H1 (cell line): ENCODE measurements at regions not wholly inside any gene's neighbourhood (a gene's known extent, or its start where the extent isn't known, plus 50 kb on each side); places are given as distances from the start of the nearest gene placed in this dataset.

Experiments used
- CTCF ChIA-PET: fragments of 300-600 bp; sonication (Branson Sonifier 250); formaldehyde crosslinking; loops from one replicate; lab custom pipeline; 2021; ENCODE audit not compliant: partially characterized antibody; lab: Charles Lee
- POLR2A ChIA-PET: fragments of 300-600 bp; sonication (Branson Sonifier 250); formaldehyde crosslinking; loops from one replicate; lab custom pipeline; 2021; ENCODE audit warnings: inconsistent platforms; ENCODE audit not compliant: partially characterized antibody; lab: Charles Lee
- DNase-seq, 2 experiments: peaks; one replicate each; pipeline versions ENCODE4 v3.0.0 to v3.0.0-alpha.2; 2010 to 2022; ENCODE audit warnings: low spot score in 2 of 2, low read depth in 1 of 2, mixed read lengths in 1 of 2
- FAIRE-seq: peaks from 2 replicates; lab custom pipeline; 2011; peaks lifted over from hg19 to GRCh38; lab: Jason Lieb, UNC
- H2AFZ ChIP-seq: 2 replicates; pipeline ENCODE4 v1.8.1; 2012; ENCODE audit warnings: low read length, inconsistent platforms
- H2AK5ac ChIP-seq: 2 replicates; pipeline ENCODE4 v1.6.1; 2013; ENCODE audit warnings: low read depth, low read length
- H2BK120ac ChIP-seq: replicated peaks from 2 replicates; pipeline ENCODE3; 2013; ENCODE audit warnings: low read depth, low read length, inconsistent platforms
- H2BK12ac ChIP-seq: 2 replicates; pipeline ENCODE4 v1.6.1; 2013; ENCODE audit warnings: low read depth, low read length
- H2BK15ac ChIP-seq: 2 replicates; pipeline ENCODE4 v1.6.1; 2013; ENCODE audit warnings: low read length
- H2BK20ac ChIP-seq: 2 replicates; pipeline ENCODE4 v1.6.1; 2013; ENCODE audit warnings: low read length
- H2BK5ac ChIP-seq: 2 replicates; pipeline ENCODE4 v1.6.1; 2013; ENCODE audit warnings: low read depth, low read length
- H3K14ac ChIP-seq: 2 replicates; pipeline ENCODE4 v1.6.1; 2013; ENCODE audit warnings: inconsistent platforms; ENCODE audit not compliant: insufficient read length
- H3K18ac ChIP-seq: 2 replicates; pipeline ENCODE4 v1.6.1; 2013; ENCODE audit warnings: low read length; ENCODE audit errors: extremely low read depth
- H3K23ac ChIP-seq: 2 replicates; pipeline ENCODE4 v1.6.1; 2013; ENCODE audit warnings: inconsistent platforms; ENCODE audit not compliant: insufficient read length
- H3K23me2 ChIP-seq: 2 replicates; pipeline ENCODE4 v1.6.1; 2013; ENCODE audit warnings: low read depth, low read length
- H3K27ac ChIP-seq: 2 replicates; pipeline ENCODE4 v1.6.1; 2011; ENCODE audit warnings: low read depth, low read length, inconsistent platforms
- H3K27me3 ChIP-seq, 4 experiments: replicated peaks in 1 of 4; 1 replicate in 1 of 4; 2 replicates in 3 of 4; pipeline versions ENCODE4 v1.6.1 to v1.8.1; 2011 to 2013; ENCODE audit warnings: low read length in 3 of 4, mild to moderate bottlenecking in 3 of 4, inconsistent platforms in 2 of 4, mixed read lengths in 2 of 4, moderate library complexity in 1 of 4; ENCODE audit not compliant: control insufficient read depth in 3 of 4, insufficient read depth in 3 of 4; ENCODE audit errors: extremely low read depth in 1 of 4
- H3K36me3 ChIP-seq, 4 experiments: 2 replicates each; pipeline versions ENCODE4 v1.6.1 to v1.8.1; 2011 to 2013; ENCODE audit warnings: mild to moderate bottlenecking in 4 of 4, low read length in 3 of 4, moderate library complexity in 2 of 4, control low read depth in 1 of 4, inconsistent platforms in 1 of 4; ENCODE audit not compliant: insufficient read depth in 4 of 4, control insufficient read depth in 2 of 4
- H3K4ac ChIP-seq: replicated peaks from 2 replicates; pipeline ENCODE3; 2013; ENCODE audit warnings: low read length, low read depth, mixed read lengths, inconsistent platforms; ENCODE audit not compliant: insufficient read length
- H3K4me1 ChIP-seq, 4 experiments: replicated peaks in 1 of 4; 1 replicate in 1 of 4; 2 replicates in 3 of 4; pipeline versions ENCODE4 v1.6.1 to v1.8.1; 2011 to 2013; ENCODE audit warnings: low read length in 3 of 4, inconsistent platforms in 2 of 4, mixed read lengths in 1 of 4; ENCODE audit not compliant: insufficient read depth in 4 of 4, control insufficient read depth in 3 of 4
- H3K4me2 ChIP-seq, 2 experiments: 2 replicates each; pipeline versions ENCODE4 v1.6.1 to v1.8.1; 2011 to 2013; ENCODE audit warnings: low read depth in 2 of 2, low read length in 2 of 2, control low read depth in 1 of 2, inconsistent platforms in 1 of 2, mild to moderate bottlenecking in 1 of 2; ENCODE audit not compliant: insufficient read depth in 1 of 2
- H3K4me3 ChIP-seq, 4 experiments: fragments of 200-600, 300-600 bp in 1 of 4; sonication (generic), shearing (Covaris generic), sonication (Bioruptor Twin) in 1 of 4; 2 replicates each; pipeline versions ENCODE4 v1.5.1 to v1.8.1; 2011 to 2016; ENCODE audit warnings: low read length in 4 of 4, low read depth in 3 of 4, control low read depth in 2 of 4, inconsistent platforms in 2 of 4, mild to moderate bottlenecking in 2 of 4, mixed read lengths in 1 of 4, moderate library complexity in 1 of 4; ENCODE audit not compliant: insufficient read depth in 2 of 4; ENCODE audit errors: extremely low read depth in 1 of 4
- H3K56ac ChIP-seq: replicated peaks from 2 replicates; pipeline ENCODE3; 2013; ENCODE audit warnings: low read depth, mild to moderate bottlenecking, mixed read lengths, low read length, inconsistent platforms; ENCODE audit not compliant: insufficient read length
- H3K79me1 ChIP-seq: 2 replicates; pipeline ENCODE4 v1.6.1; 2013; ENCODE audit warnings: low read depth, low read length, control low read depth
- H3K79me2 ChIP-seq, 2 experiments: 2 replicates each; pipeline versions ENCODE4 v1.6.1 to v1.8.1; 2012 to 2013; ENCODE audit warnings: low read length in 2 of 2, mild to moderate bottlenecking in 2 of 2, inconsistent platforms in 1 of 2; ENCODE audit not compliant: insufficient read depth in 2 of 2, control insufficient read depth in 1 of 2
- H3K9ac ChIP-seq, 4 experiments: replicated peaks in 1 of 4; 1 replicate in 1 of 4; 2 replicates in 3 of 4; pipeline versions ENCODE4 v1.6.1 to v1.8.1; 2011 to 2013; ENCODE audit warnings: low read depth in 3 of 4, low read length in 3 of 4, control low read depth in 2 of 4, mild to moderate bottlenecking in 2 of 4, moderate library complexity in 2 of 4, inconsistent platforms in 1 of 4; ENCODE audit errors: extremely low read depth in 1 of 4
- H3K9me3 ChIP-seq, 2 experiments: 2 replicates each; pipeline versions ENCODE4 v1.6.1 to v1.8.1; 2012 to 2013; ENCODE audit warnings: mild to moderate bottlenecking in 2 of 2, moderate library complexity in 2 of 2, control low read depth in 1 of 2, inconsistent platforms in 1 of 2, low read depth in 1 of 2, low read length in 1 of 2, mixed read lengths in 1 of 2; ENCODE audit not compliant: insufficient read depth in 2 of 2
- H4K20me1 ChIP-seq, 2 experiments: replicated peaks in 1 of 2; 2 replicates each; pipeline versions ENCODE3 to v1.8.1; 2011 to 2013; ENCODE audit warnings: inconsistent platforms in 2 of 2, low read length in 2 of 2, mild to moderate bottlenecking in 1 of 2; ENCODE audit not compliant: insufficient read depth in 2 of 2, control insufficient read depth in 1 of 2
- H4K5ac ChIP-seq: 2 replicates; pipeline ENCODE4 v1.6.1; 2013; ENCODE audit warnings: low read length, low read depth, mixed read lengths, inconsistent platforms; ENCODE audit not compliant: insufficient read length
- H4K8ac ChIP-seq: 2 replicates; pipeline ENCODE4 v1.8.0; 2013; ENCODE audit warnings: mild to moderate bottlenecking, moderate library complexity, low read length, inconsistent platforms; ENCODE audit not compliant: insufficient read depth; ENCODE audit errors: extremely low read depth
- H4K91ac ChIP-seq: replicated peaks from 2 replicates; pipeline ENCODE3; 2013; ENCODE audit warnings: low read length, mixed read lengths, inconsistent platforms; ENCODE audit not compliant: insufficient read length
- EZH2 ChIP-seq: fragments of 200-600 bp; sonication (generic); IDR thresholded peaks from 2 replicates; pipeline ENCODE4 v1.7.1; 2012; ENCODE audit warnings: low read depth, mild to moderate bottlenecking, moderate library complexity, low read length, inconsistent platforms; ENCODE audit not compliant: severe bottlenecking
- JUND ChIP-seq: IDR thresholded peaks from 2 replicates; pipeline ENCODE4 v1.6.1; 2011; ENCODE audit warnings: mild to moderate bottlenecking, improper control_type of control experiment, low read length
- KDM1A ChIP-seq: fragments of 200-600, 300-600 bp; sonication (generic); IDR thresholded peaks from 2 replicates; pipeline ENCODE4 v1.7.1; 2016; ENCODE audit warnings: mild to moderate bottlenecking, low read length, borderline replicate concordance
- MAFK ChIP-seq: IDR thresholded peaks from 2 replicates; pipeline ENCODE4 v1.6.1; 2012; ENCODE audit warnings: low read depth, mild to moderate bottlenecking, improper control_type of control experiment, low read length
- PHF8 ChIP-seq: fragments of 200-600 bp; sonication (generic); conservative IDR thresholded peaks from 2 replicates; pipeline ENCODE4 v1.7.1; 2012; ENCODE audit warnings: low read depth, mild to moderate bottlenecking, inconsistent platforms, low read length, moderate library complexity
- POU5F1 ChIP-seq: IDR thresholded peaks from 2 replicates; pipeline ENCODE4 v1.6.1; 2011; ENCODE audit warnings: low read depth, mild to moderate bottlenecking, low read length, moderate library complexity
- RFX5 ChIP-seq: IDR thresholded peaks from 2 replicates; pipeline ENCODE4 v1.6.1; 2011; ENCODE audit warnings: low read depth, low read length, improper control_type of control experiment, borderline replicate concordance
- SP2 ChIP-seq: IDR thresholded peaks from 2 replicates; pipeline ENCODE4 v1.6.1; 2012; ENCODE audit warnings: mild to moderate bottlenecking, low read length, inconsistent platforms
- TAF7 ChIP-seq: optimal IDR thresholded peaks from 2 replicates; pipeline ENCODE3; 2011; ENCODE audit warnings: low read depth, mild to moderate bottlenecking, inconsistent platforms, low read length, moderate library complexity, borderline replicate concordance
- WGBS, 2 experiments: shearing (Covaris generic) in 1 of 2; methylation state at CpG; one replicate each; pipeline versions ENCODE4 v1.1.6 to v1.1.7; 2013 to 2015; ENCODE audit warnings: low lambda C conversion rate in 2 of 2, mixed read lengths in 2 of 2, inconsistent platforms in 1 of 2, low coverage in 1 of 2, missing lambda C conversion rate in 1 of 2; ENCODE audit not compliant: insufficient replicate concordance in 2 of 2, insufficient coverage in 1 of 2, insufficient read length in 1 of 2; ENCODE audit errors: extremely low coverage in 1 of 2, missing lambda C conversion rate in 1 of 2; 5-methylcytosine and 5-hydroxymethylcytosine counted together

DNA sequence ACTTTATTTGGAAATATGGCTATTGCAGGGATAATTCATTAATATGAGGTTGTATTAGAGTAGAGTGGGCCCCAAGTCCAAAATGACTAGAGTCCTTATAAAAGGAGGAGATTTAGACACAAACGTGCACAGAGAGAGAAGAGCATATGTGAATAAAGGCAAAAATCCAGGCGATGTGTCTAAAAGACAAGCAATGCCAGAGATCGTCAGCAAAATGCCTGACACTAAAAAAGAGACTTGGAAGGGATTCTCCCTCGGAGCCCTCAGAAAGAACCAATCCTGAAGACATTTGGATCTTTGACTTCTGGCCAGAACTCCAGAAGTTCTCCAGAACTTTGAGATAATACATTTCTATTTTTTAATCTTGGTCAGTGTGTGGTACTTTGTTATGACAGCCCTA is 472.1 kb downstream of the NLGN4X start:
- ChIA-PET CTCF (no interaction called here), POLR2A (no interaction called here)
- no peak for FAIRE-seq
- TF ChIP-seq MAFK (no peak), POU5F1 (no peak), RFX5 (no peak), KDM1A (no peak), PHF8 (no peak), TAF7 (no peak), SP2 (no peak), JUND (no peak), EZH2 (no peak)

More for the DNA sequence above, 472.1 kb downstream of the NLGN4X start:
- Histone ChIP-seq H3K23ac (no peak overlapping the region), H4K8ac (no peak overlapping the region), H4K20me1 (no peaks in the 10 kb centered on the region), H3K79me1 (no peaks in the 10 kb centered on the region), H3K4ac (no peak overlapping the region), H2BK5ac (no peak overlapping the region), H3K36me3 (no peaks in the 10 kb centered on the region), H2AK5ac (no peak overlapping the region), H2BK15ac (no peak overlapping the region), H3K27ac (no peak overlapping the region), H2BK120ac (no peak overlapping the region), H2AFZ (no peak overlapping the region), H3K27me3 (no peaks in the 10 kb centered on the region), H4K91ac (no peak overlapping the region), H3K79me2 (no peaks in the 10 kb centered on the region), H3K14ac (no peak overlapping the region), H2BK20ac (no peak overlapping the region), H3K9me3 (no peaks in the 10 kb centered on the region), H3K4me2 (no peak overlapping the region), H3K23me2 (no peaks in the 10 kb centered on the region; the same call in 1 of the 2 replicates), H3K56ac (no peak overlapping the region), H4K5ac (no peak overlapping the region), H3K18ac (no peak overlapping the region), H3K9ac (no peak overlapping the region), H2BK12ac (no peak overlapping the region), H3K4me3 (no peak overlapping the region), H3K4me1 (no peaks in the 10 kb centered on the region)
- 81% methylated on average over 3 of the region's 4 CpGs; no CpG with 5 or more reads in 1 of the 2 experiments for WGBS, 2 experiments
- no peak for DNase-seq
